ENCODE measurements at regions not wholly inside any gene's neighbourhood (a gene's known extent, or its start where the extent isn't known, plus 50 kb on each side); places are given as distances from the start of the nearest gene placed in this dataset.

GRCh38 chr2:187050409-187050998 lies 201.5 kb upstream of the ZSWIM2 start (continued):
- no peak for TF ChIP-seq PPARD (CRISPR knock-in tag; IDR thresholded peaks at IDR 0.05)
- TF ChIP-seq ATF7 (IDR thresholded peaks at IDR 0.05) = peak; percentile 51; the same call in 1 of the 2 replicates
- peak; percentile 70 for TF ChIP-seq ZNF316 (IDR thresholded peaks at IDR 0.05)

GRCh38 chr2:187037310-187037709 lies 188.3 kb upstream of the ZSWIM2 start:
- Histone ChIP-seq H3K36me3 (ENCODE audit: control insufficient read depth, insufficient read depth, low read length) (no peaks in the 10 kb centered on the region), H3K9me3 (replicated peaks; ENCODE audit: control insufficient read depth, insufficient read depth, low read depth, low read length) (no peaks in the 10 kb centered on the region), H3K4me2 (ENCODE audit: insufficient read depth, low read length) (no peak overlapping the region), H3K4me1 (replicated peaks in 1 of 2; ENCODE audit: control insufficient read depth in 2 of 2, insufficient read depth in 2 of 2, low read length in 2 of 2) (no peaks in the 10 kb centered on the region), H3K79me2 (ENCODE audit: control insufficient read depth, insufficient read depth, low read length) (no peaks in the 10 kb centered on the region), H3K9ac (ENCODE audit: insufficient read depth in 1 of 2, low read depth in 2 of 2, low read length in 2 of 2) (no peak overlapping the region), H3K9me1 (ENCODE audit: control insufficient read depth, insufficient read depth, low read length) (no peaks in the 10 kb centered on the region), H4K20me1 (replicated peaks; ENCODE audit: control insufficient read depth, insufficient read depth, low read length) (no peaks in the 10 kb centered on the region), H3K27me3 (ENCODE audit: control insufficient read depth in 2 of 2, insufficient read depth in 2 of 2, low read length in 2 of 2) (no peaks in the 10 kb centered on the region), H3K27ac (ENCODE audit: extremely low read depth, low read depth, low read length) (no peak overlapping the region), H3K4me3 (no peak overlapping the region), H2AFZ (ENCODE audit: low read depth, low read length) (no peak overlapping the region)
- no TSS peak for BruUV-seq (replicated peaks)
- in situ Hi-C loops (cut with MboI) (no loop called here), intact Hi-C loops (cut with micrococcal nuclease) (no loop called here)
- ATAC-seq = no peak
- no peak for TF ChIP-seq ZNF316 (IDR thresholded peaks at IDR 0.05)
- TF ChIP-seq MBD1 (CRISPR knock-in tag; IDR thresholded peaks at IDR 0.05) = no peak
- no peak for TF ChIP-seq NR1H2 (CRISPR knock-in tag; IDR thresholded peaks at IDR 0.05)
- TF ChIP-seq PRMT5 (CRISPR knock-in tag; IDR thresholded peaks at IDR 0.05) = no peak
- TF ChIP-seq HDAC2 (IDR thresholded peaks at IDR 0.05) = no peak
- no peak for TF ChIP-seq NRF1 (conservative IDR thresholded peaks at IDR 0.05 in 1 of 2, IDR thresholded peaks at IDR 0.05 in 1 of 2)
- no peak for TF ChIP-seq BMI1 (IDR thresholded peaks at IDR 0.05; ENCODE audit: low read length)
- no peak for TF ChIP-seq MEF2A (IDR thresholded peaks at IDR 0.05; ENCODE audit: control insufficient read depth, low read depth, low read length)
- no peak for TF ChIP-seq YY1 (IDR thresholded peaks at IDR 0.05; ENCODE audit: borderline replicate concordance in 1 of 3, control insufficient read depth in 1 of 3, extremely low read depth in 1 of 3, insufficient read depth in 3 of 3, insufficient read length in 1 of 3, insufficient replicate concordance in 2 of 3, low read depth in 1 of 3, low read length in 2 of 3)
- TF ChIP-seq ZNF263 (CRISPR knock-in tag; IDR thresholded peaks at IDR 0.05; ENCODE audit: borderline replicate concordance) = no peak
- no peak for TF ChIP-seq ELF1 (tag; IDR thresholded peaks at IDR 0.05)
- TF ChIP-seq RBBP5 (IDR thresholded peaks at IDR 0.05; ENCODE audit: borderline replicate concordance, insufficient read depth, low read length, poor library complexity, severe bottlenecking) = no peak
- no peak for TF ChIP-seq TAF1 (IDR thresholded peaks at IDR 0.05; ENCODE audit: control insufficient read depth, extremely low read depth, insufficient read depth, low read length, severe bottlenecking)
- TF ChIP-seq ZNF668 (CRISPR knock-in tag; IDR thresholded peaks at IDR 0.05) = no peak
- TF ChIP-seq NCOA2 (IDR thresholded peaks at IDR 0.05; ENCODE audit: partially characterized antibody in 2 of 2) = no peak
- TF ChIP-seq ERF (CRISPR knock-in tag; IDR thresholded peaks at IDR 0.05) = no peak
- TF ChIP-seq PPARD (CRISPR knock-in tag; IDR thresholded peaks at IDR 0.05) = no peak
- no peak for DNase-seq (ENCODE audit: extremely low read depth in 1 of 4, low spot score in 3 of 4)
- ChIA-PET CTCF (ENCODE audit: low intra/inter-chr PET ratio) (no interaction called here), POLR2A (no interaction called here)
- FAIRE-seq = no peak

Measured in K562 (cell line).